OCI-LY7 (cell line): ENCODE measurements at regions not wholly inside any gene's neighbourhood (a gene's known extent, or its start where the extent isn't known, plus 50 kb on each side); places are given as distances from the start of the nearest gene placed in this dataset.

Experiments
- BruUV-seq: library from RNA; stranded (reverse); fragments of 400-500 nt; replicated peaks from 2 replicates; lab custom pipeline; 2021; lab: Mats Ljungman, UMichigan
- CTCF ChIA-PET: fragments of 300-600 bp; sonication (Branson Sonifier 250); formaldehyde crosslinking; loops from one replicate; lab custom pipeline; 2022; ENCODE audit warnings: antibody characterized with exemption; ENCODE audit not compliant: unreplicated experiment; lab: Charles Lee
- POLR2A ChIA-PET: fragments of 300-600 bp; sonication (Branson Sonifier 250); formaldehyde crosslinking; loops from one replicate; lab custom pipeline; 2022; ENCODE audit warnings: antibody characterized with exemption; lab: Charles Lee
- DNase-seq: peaks from one replicate; pipeline ENCODE4 v3.0.0-alpha.2; 2015; ENCODE audit warnings: low spot score
- H2AFZ ChIP-seq: fragments of 200-600 bp; sonication (generic), shearing (Covaris generic); 2 replicates; pipeline ENCODE4 v1.6.1; 2014; ENCODE audit warnings: mild to moderate bottlenecking, antibody characterized with exemption, low read length, moderate library complexity
- H3K27ac ChIP-seq: fragments of 200-600 bp; sonication (generic); 2 replicates; pipeline ENCODE4 v1.5.1; 2014; ENCODE audit warnings: mixed run types, low read depth, mild to moderate bottlenecking, moderate library complexity, low read length, inconsistent platforms; ENCODE audit not compliant: poor library complexity, severe bottlenecking
- H3K36me3 ChIP-seq: fragments of 200-600 bp; sonication (generic); 2 replicates; pipeline ENCODE4 v1.6.1; 2014; ENCODE audit warnings: mild to moderate bottlenecking, antibody characterized with exemption, low read length, moderate library complexity, mixed read lengths; ENCODE audit not compliant: insufficient read depth
- H3K4me1 ChIP-seq: fragments of 200-600 bp; sonication (generic); 2 replicates; pipeline ENCODE4 v1.5.1; 2014; ENCODE audit warnings: mild to moderate bottlenecking, low read length; ENCODE audit not compliant: insufficient read depth, poor library complexity, severe bottlenecking
- H3K4me2 ChIP-seq: fragments of 200-600 bp; sonication (generic); 2 replicates; pipeline ENCODE4 v1.6.1; 2014; ENCODE audit warnings: mild to moderate bottlenecking, low read length
- H3K4me3 ChIP-seq: fragments of 200-600 bp; sonication (generic); 2 replicates; pipeline ENCODE4 v1.5.1; 2014; ENCODE audit warnings: mild to moderate bottlenecking, low read depth, low read length; ENCODE audit not compliant: poor library complexity, severe bottlenecking
- H3K79me2 ChIP-seq: fragments of 200-600 bp; sonication (generic); 2 replicates; pipeline ENCODE4 v1.6.1; 2016; ENCODE audit warnings: low read depth, mild to moderate bottlenecking, low read length, moderate library complexity, mixed read lengths; ENCODE audit not compliant: insufficient read depth
- H3K9me2 ChIP-seq: fragments of 200-600 bp; sonication (generic); 2 replicates; pipeline ENCODE4 v1.6.1; 2016; ENCODE audit warnings: mild to moderate bottlenecking, low read length, mixed read lengths; ENCODE audit not compliant: insufficient read depth
- H3K9me3 ChIP-seq: fragments of 200-600 bp; sonication (generic); 2 replicates; pipeline ENCODE4 v1.6.1; 2014; ENCODE audit warnings: mild to moderate bottlenecking, mixed run types, low read length, mixed read lengths
- H4K20me1 ChIP-seq: fragments of 200-600 bp; sonication (generic); 2 replicates; pipeline ENCODE4 v1.6.1; 2014; ENCODE audit warnings: mild to moderate bottlenecking, antibody characterized with exemption, low read length, moderate library complexity, mixed read lengths; ENCODE audit not compliant: insufficient read depth
- EZH2phosphoT487 ChIP-seq: fragments of 200-600 bp; sonication (generic); IDR thresholded peaks from 2 replicates; pipeline ENCODE4 v1.6.1; 2018; ENCODE audit warnings: low read depth, borderline replicate concordance, mild to moderate bottlenecking, mixed run types, antibody characterized with exemption, low read length, moderate library complexity, mixed read lengths
- intact Hi-C: fragments of 100-400 bp; cut with micrococcal nuclease; formaldehyde crosslinking; loops from one replicate; pipeline ENCODE4 v1.10.0; 2022; ENCODE audit not compliant: unreplicated experiment
- TF ChIP-seq, protein P1 (sequence below): fragments of 200-600 bp; sonication (generic); conservative IDR thresholded peaks from 2 replicates; pipeline ENCODE4 v1.5.1; 2014; ENCODE audit warnings: mild to moderate bottlenecking, antibody characterized with exemption, low read length, moderate library complexity, mixed read lengths

DNA sequence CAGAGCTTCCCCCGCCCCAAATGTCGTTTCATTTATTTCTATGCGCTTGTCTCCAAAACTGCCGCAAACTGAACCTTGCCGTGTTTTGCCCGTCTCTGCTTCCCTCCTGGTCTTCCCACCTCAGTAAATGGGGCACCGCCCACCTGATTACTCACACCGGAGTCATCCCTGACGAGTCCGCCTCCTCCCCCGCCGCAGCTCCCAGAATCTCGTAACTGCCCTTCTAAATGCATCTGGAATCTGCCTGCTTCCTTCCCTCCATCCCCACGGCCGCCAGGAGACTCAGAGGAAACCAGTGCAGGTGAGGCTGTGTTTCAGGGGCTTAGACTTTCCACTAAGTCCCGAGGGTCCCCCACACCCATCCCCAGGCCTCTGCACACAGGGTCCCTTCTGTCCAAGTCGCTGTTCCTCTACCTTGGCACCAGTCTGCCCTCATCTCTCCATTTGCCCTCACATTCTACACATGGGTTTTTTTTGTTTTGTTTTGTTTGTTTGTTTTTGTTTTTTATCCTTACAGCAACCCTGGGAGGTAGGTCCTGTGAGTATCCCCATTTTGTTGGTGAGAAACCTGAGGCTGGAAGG lies 62.6 kb upstream of the PHF21B start:
- H3K4me3 ChIP-seq, result no peak overlapping the region
- no peaks in the 10 kb centered on the region for H3K4me1 ChIP-seq
- H3K9me2 ChIP-seq, result no peaks in the 10 kb centered on the region
- no TSS peak for BruUV-seq
- intact Hi-C loops, result no loop called here
- no peak for TF ChIP-seq EZH2phosphoT487
- TF ChIP-seq, protein P1, sequence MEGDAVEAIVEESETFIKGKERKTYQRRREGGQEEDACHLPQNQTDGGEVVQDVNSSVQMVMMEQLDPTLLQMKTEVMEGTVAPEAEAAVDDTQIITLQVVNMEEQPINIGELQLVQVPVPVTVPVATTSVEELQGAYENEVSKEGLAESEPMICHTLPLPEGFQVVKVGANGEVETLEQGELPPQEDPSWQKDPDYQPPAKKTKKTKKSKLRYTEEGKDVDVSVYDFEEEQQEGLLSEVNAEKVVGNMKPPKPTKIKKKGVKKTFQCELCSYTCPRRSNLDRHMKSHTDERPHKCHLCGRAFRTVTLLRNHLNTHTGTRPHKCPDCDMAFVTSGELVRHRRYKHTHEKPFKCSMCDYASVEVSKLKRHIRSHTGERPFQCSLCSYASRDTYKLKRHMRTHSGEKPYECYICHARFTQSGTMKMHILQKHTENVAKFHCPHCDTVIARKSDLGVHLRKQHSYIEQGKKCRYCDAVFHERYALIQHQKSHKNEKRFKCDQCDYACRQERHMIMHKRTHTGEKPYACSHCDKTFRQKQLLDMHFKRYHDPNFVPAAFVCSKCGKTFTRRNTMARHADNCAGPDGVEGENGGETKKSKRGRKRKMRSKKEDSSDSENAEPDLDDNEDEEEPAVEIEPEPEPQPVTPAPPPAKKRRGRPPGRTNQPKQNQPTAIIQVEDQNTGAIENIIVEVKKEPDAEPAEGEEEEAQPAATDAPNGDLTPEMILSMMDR, result no peak
- H4K20me1 ChIP-seq, result no peaks in the 10 kb centered on the region
- H3K36me3 ChIP-seq, result no peaks in the 10 kb centered on the region
- H3K4me2 ChIP-seq, result no peak overlapping the region
- no peak overlapping the region for H3K27ac ChIP-seq
- H3K9me3 ChIP-seq, result no peaks in the 10 kb centered on the region
- POLR2A ChIA-PET, result no interaction called here
- no peaks in the 10 kb centered on the region for H3K79me2 ChIP-seq
- no peak for DNase-seq
- no peak overlapping the region for H2AFZ ChIP-seq
- CTCF ChIA-PET, result no interaction called here

DNA sequence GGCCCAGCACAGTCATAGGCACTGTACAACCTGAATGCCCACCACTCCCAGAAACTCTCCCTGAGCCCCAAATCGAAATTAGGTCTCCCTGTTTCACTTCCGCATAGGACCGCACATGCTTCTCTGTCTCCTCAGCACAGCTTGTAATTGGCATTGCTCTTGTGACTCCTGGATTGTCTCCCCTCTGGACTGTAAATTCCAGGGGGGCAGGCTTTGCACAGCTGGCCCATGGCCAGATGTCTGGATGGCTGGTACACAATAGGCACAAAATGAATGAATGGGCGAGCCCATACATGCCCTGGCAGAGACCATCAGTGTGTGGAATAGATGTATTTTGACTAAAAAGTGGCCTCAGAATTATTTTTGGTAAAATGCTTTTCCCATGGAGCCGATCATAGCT lies 63.3 kb upstream of the PHF21B start:
- Histone ChIP-seq H3K9me3 (no peaks in the 10 kb centered on the region), H3K9me2 (no peaks in the 10 kb centered on the region), H3K79me2 (no peaks in the 10 kb centered on the region), H3K4me2 (no peak overlapping the region), H3K4me1 (no peaks in the 10 kb centered on the region), H3K4me3 (no peak overlapping the region), H3K27ac (no peak overlapping the region), H4K20me1 (no peaks in the 10 kb centered on the region), H3K36me3 (no peaks in the 10 kb centered on the region), H2AFZ (no peak overlapping the region)
- intact Hi-C loops, result no loop called here
- BruUV-seq, result no TSS peak
- TF ChIP-seq EZH2phosphoT487, result no peak
- TF ChIP-seq, protein P1, result no peak
- ChIA-PET CTCF (no interaction called here), POLR2A (no interaction called here)
- DNase-seq, result no peak

DNA sequence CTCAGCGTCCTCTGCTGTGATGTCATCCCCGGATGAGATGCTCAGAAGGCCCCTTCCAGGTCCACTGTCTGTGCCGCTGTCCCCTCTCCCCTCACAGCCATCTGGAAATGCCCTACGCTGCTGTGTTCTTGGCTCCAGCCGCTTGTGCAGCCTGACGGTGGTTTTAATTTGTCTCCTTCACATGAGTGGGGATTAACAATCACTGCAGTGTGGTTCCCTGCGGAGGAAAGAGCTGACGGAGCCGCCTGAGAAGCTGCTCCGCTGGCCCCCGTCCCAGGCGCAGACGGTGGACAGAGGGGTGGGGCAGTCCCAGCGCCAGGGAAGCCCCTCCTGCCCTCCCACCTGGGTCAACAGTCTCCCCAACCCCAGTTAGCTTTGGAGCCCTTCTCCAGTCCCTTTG lies 67.5 kb upstream of the PHF21B start:
- Histone ChIP-seq H3K4me3 (no peak overlapping the region), H3K9me2 (no peaks in the 10 kb centered on the region), H3K9me3 (no peaks in the 10 kb centered on the region), H3K4me2 (no peak overlapping the region), H3K36me3 (no peaks in the 10 kb centered on the region), H3K27ac (no peak overlapping the region), H2AFZ (no peak overlapping the region), H3K4me1 (no peaks in the 10 kb centered on the region), H4K20me1 (no peaks in the 10 kb centered on the region), H3K79me2 (no peaks in the 10 kb centered on the region)
- BruUV-seq, result no TSS peak
- intact Hi-C loops, result no loop called here
- ChIA-PET CTCF (no interaction called here), POLR2A (interaction anchor here (0.6 kb wide), 1 partner anchor 1367 kb away, joined by 3 read pairs; no protein-coding TSS in a partner anchor)
- TF ChIP-seq, protein P1, result no peak
- no peak for TF ChIP-seq EZH2phosphoT487
- no peak for DNase-seq
